ENCODE measurements at regions not wholly inside any gene's neighbourhood (a gene's known extent, or its start where the extent isn't known, plus 50 kb on each side); places are given as distances from the start of the nearest gene placed in this dataset.

DNA sequence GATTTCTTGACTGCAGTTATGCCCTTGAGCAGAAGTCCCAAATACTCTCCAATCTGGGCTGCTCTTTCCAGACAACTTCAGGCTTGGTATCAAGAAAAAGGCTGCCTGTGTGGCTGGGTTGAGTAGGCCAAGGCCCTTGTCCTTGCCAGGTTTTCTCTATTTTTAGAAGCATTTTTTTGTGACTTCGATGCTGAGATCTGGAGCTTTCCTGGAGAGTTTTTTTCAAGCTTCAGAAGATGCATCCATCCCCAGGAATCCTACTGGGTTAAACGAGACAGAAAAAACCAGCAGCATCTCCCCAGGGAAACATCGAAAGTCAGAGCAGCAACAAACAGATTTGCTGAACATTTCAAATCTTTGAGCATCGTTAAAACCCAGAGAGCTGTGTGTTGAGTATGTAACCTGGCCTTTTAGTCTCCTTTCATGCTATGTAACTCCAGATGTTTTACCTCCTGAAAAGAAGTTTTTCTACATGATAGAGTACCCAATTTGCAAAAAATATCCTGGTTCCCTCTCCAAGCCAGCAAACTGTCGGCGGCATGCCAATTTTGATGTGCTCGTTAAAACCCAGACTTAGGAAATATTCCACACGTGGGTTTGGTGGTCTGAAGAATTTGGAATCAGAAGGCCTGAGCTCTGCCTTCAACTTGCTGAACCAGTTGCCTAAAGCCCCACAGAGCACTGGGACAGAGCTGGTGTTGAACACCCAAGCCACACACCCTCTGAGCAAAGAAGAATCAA, 98.1 kb upstream of the ALDH1B1 start:
- TF ChIP-seq POLR2A (IDR thresholded peaks at IDR 0.05; ENCODE audit: low read depth, low read length) (no peak), POLR2AphosphoS5 (IDR thresholded peaks at IDR 0.05; ENCODE audit: low read depth, low read length) (no peak), TAF1 (IDR thresholded peaks at IDR 0.05; ENCODE audit: borderline replicate concordance, low read depth, low read length) (no peak)
- FAIRE-seq (no peak), DNase-seq (ENCODE audit: insufficient read length) (no peak)

DNA sequence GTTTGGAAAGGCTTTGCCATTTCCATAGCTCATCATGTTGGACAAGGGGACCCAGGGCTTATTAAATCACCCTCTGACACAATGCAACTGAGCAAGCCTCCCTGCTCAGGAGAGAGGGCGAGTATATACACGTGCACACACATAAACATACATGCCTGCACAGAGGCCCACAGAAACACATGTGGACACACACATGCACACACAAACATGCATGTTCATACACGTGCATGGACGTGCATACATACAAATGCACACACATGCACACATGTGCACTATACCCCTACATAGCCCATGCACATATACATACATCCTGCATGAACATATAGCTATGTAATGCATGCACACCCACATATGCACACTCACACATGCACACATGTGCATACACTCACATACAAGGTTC, 99.5 kb upstream of the ALDH1B1 start:
- DNase-seq (ENCODE audit: insufficient read length) (no peak), FAIRE-seq (no peak)

DNA sequence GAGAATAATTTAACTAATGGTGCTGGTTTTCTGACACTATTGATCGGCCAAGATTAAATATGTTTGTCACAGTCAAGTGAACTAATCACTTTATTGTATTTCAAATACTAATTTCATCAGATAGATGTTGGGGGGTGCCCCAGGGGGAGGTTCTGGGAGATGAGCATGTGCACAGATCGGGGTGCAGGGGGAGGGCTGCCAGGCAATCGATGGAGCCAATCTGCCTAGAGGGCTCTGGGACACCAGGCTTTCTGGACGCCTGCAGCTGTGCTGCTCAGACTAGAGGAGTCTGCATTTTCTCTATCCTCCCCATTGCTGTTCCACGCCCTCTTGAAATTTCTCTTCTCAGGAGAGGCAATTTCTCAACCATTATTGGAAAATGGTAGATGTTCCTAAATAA, 100.0 kb upstream of the ALDH1B1 start:
- no peak for TF ChIP-seq POLR2A (IDR thresholded peaks at IDR 0.05; ENCODE audit: low read depth, low read length)
- FAIRE-seq (no peak), DNase-seq (ENCODE audit: insufficient read length) (no peak)

More for the DNA sequence above, 99.5 kb upstream of the ALDH1B1 start:
- TF ChIP-seq POLR2AphosphoS5 (IDR thresholded peaks at IDR 0.05; ENCODE audit: low read depth, low read length): no peak
- no peak for TF ChIP-seq TAF1 (IDR thresholded peaks at IDR 0.05; ENCODE audit: borderline replicate concordance, low read depth, low read length)
- TF ChIP-seq POLR2A (IDR thresholded peaks at IDR 0.05; ENCODE audit: low read depth, low read length): no peak

DNA sequence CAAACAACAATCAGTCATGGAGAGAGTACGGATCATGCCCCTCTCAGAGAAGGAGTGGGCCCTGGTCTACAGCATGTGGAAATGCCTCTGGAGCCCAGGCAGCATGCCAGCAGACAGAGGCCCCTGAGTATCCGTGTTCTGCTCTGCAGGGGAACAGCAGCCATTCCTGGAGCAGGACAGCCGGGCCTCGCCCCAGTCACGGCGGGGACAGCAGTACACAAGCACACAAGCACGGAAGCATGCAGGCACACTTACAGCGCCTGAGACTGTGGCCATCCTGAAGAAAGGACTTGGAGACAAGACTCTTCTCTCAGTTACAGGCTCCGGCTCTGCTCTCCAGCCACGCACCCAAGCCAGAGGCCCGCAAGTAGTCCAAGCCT, 102.6 kb upstream of the ALDH1B1 start:
- no peak for TF ChIP-seq POLR2AphosphoS5 (IDR thresholded peaks at IDR 0.05; ENCODE audit: low read depth, low read length)
- no peak for TF ChIP-seq TAF1 (IDR thresholded peaks at IDR 0.05; ENCODE audit: borderline replicate concordance, low read depth, low read length)
- TF ChIP-seq POLR2A (IDR thresholded peaks at IDR 0.05; ENCODE audit: low read depth, low read length): no peak
- DNase-seq (ENCODE audit: insufficient read length): no peak
- FAIRE-seq: no peak

DNA sequence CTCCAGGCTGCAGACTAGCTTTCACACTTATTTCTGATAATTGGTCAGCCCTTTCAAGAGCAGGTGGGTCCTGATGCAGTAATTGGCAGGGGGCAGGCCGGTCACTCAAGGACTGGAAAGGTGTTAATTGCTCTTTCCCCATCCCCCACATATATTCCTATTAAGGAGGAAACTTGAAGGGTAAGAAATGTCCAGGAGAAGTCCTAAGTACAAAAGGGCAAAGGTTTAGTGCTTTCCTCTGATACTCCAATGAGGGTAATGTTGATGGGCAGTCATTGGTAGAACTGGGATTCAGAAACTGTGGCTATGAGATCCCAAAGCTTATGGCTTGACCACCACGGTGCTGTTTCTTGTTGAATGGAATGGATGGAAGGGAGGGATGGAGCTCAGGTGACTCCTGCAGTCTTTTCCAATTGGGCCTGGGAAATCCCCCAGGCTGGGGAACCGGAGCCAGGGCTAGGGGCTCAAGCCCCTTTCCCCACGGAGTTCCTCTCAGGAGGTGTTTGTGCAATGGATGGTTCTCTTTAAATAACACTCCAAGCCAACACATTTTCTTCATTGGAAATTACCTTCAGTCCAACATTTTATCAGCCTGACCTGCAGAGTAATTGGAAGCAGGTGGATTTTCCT, 103.2 kb upstream of the ALDH1B1 start:
- FAIRE-seq (no peak), DNase-seq (ENCODE audit: insufficient read length) (no peak)
- no peak for TF ChIP-seq POLR2AphosphoS5 (IDR thresholded peaks at IDR 0.05; ENCODE audit: low read depth, low read length)
- TF ChIP-seq TAF1 (IDR thresholded peaks at IDR 0.05; ENCODE audit: borderline replicate concordance, low read depth, low read length): no peak
- no peak for TF ChIP-seq POLR2A (IDR thresholded peaks at IDR 0.05; ENCODE audit: low read depth, low read length)

- TF ChIP-seq POLR2AphosphoS5 (IDR thresholded peaks at IDR 0.05; ENCODE audit: low read depth, low read length) (no peak), TAF1 (IDR thresholded peaks at IDR 0.05; ENCODE audit: borderline replicate concordance, low read depth, low read length) (no peak), POLR2A (IDR thresholded peaks at IDR 0.05; ENCODE audit: low read depth, low read length) (no peak)
- FAIRE-seq (no peak), DNase-seq (ENCODE audit: insufficient read length) (no peak)
Measured at GRCh38 chr9:38288502-38288901, 104.0 kb upstream of the ALDH1B1 start.

DNA sequence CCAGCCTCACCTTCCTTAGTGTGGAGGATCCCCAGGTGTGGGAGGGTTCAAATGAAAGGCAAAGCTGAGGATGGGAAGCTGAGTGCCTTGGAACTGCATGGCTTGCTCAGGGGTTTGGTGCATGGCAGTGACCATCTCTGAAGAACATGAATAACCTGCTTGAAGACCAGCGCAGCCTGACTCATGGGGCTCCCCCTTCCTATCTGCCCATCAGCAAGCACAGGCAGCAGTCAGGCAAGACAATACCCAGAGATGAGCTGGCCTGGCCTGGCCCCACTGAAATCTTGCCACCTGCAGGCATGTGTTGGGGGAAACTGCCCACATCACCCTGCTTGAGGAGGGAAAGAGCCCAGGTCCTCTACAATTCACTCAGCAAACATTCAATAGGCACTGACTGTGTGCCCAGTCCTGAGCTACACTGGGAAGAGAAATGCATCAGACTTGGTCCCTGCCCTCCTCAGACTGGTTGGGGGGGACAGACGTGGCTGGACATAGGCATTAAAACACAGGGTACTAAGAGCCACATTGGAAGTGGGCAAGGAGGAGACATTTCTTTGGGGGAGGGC, 105.0 kb upstream of the ALDH1B1 start:
- DNase-seq (ENCODE audit: insufficient read length): no peak
- no peak for TF ChIP-seq POLR2AphosphoS5 (IDR thresholded peaks at IDR 0.05; ENCODE audit: low read depth, low read length)
- TF ChIP-seq TAF1 (IDR thresholded peaks at IDR 0.05; ENCODE audit: borderline replicate concordance, low read depth, low read length): no peak
- TF ChIP-seq POLR2A (IDR thresholded peaks at IDR 0.05; ENCODE audit: low read depth, low read length): no peak
- peak; percentile 57 for FAIRE-seq

DNA sequence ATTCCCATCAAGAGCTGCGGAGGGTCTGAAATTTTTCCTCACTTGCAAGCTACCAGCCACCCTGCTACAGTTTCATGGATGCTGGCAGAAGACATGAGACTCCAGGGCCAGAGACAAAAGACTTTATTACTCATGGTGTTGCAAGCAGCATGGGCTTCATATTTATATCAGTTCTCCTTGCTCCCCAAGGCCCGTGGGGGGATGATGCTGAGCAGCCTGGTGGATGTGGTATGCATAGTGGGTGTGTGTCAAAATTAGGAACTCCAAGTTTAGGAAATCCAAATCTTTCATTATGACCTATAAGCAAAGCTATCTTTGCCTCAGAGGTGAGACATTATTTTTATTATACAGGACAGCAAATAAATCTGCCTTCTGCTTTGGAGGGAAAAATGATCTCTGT, 105.7 kb upstream of the ALDH1B1 start:
- DNase-seq (ENCODE audit: insufficient read length) (no peak), FAIRE-seq (no peak)
- TF ChIP-seq TAF1 (IDR thresholded peaks at IDR 0.05; ENCODE audit: borderline replicate concordance, low read depth, low read length) (no peak), POLR2A (IDR thresholded peaks at IDR 0.05; ENCODE audit: low read depth, low read length) (no peak), POLR2AphosphoS5 (IDR thresholded peaks at IDR 0.05; ENCODE audit: low read depth, low read length) (no peak)

GRCh38 chr9:38286357-38286756, 106.1 kb upstream of the ALDH1B1 start:
- TF ChIP-seq TAF1 (IDR thresholded peaks at IDR 0.05; ENCODE audit: borderline replicate concordance, low read depth, low read length): no peak
- no peak for TF ChIP-seq POLR2AphosphoS5 (IDR thresholded peaks at IDR 0.05; ENCODE audit: low read depth, low read length)
- TF ChIP-seq POLR2A (IDR thresholded peaks at IDR 0.05; ENCODE audit: low read depth, low read length): no peak
- FAIRE-seq (no peak), DNase-seq (ENCODE audit: insufficient read length) (no peak)

DNA sequence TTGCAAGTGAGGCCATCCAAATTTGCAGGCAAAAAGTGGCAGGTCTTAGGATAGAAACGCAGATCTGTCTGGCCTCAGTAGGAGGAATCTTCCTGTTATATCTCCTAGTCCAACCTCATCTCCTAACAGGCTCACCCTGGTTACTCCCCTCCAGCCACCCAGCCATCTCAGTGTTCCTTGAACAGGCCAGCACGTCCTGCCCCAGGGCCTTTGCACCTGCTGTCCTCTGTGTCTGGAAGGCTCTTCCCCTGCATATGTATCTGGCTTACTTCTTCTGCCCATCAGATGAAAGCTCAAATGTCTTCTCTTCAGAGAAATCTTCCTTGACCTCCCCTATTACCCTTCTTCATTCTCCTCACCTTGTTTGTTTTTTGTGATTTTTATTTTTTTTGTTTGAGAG, 107.3 kb upstream of the ALDH1B1 start:
- no peak for FAIRE-seq
- DNase-seq (ENCODE audit: insufficient read length): no peak
- TF ChIP-seq POLR2A (IDR thresholded peaks at IDR 0.05; ENCODE audit: low read depth, low read length): no peak
- TF ChIP-seq TAF1 (IDR thresholded peaks at IDR 0.05; ENCODE audit: borderline replicate concordance, low read depth, low read length): no peak
- TF ChIP-seq POLR2AphosphoS5 (IDR thresholded peaks at IDR 0.05; ENCODE audit: low read depth, low read length): no peak

DNA sequence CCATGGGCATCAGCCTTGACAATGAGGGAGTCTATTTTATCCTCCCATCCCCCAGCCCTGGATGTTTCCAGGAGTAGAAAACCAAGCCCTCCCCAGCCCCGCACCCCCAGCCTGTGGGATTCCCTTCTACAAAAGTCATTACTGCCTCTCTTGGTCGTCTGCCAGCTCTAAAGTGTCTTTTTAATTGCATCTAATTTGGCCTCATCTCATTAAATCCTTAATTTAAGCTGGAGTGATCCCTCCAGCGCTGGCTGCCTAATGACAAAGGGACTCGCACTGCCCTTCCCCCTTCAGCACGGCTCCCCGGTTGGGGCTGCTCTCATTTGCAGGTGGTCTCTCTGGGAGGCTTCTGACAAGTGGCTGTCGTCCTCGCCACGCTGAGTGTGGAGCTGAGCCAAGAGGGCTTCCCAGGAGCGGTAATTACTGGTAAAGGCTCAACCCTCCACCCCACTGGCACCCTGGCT, 107.9 kb upstream of the ALDH1B1 start:
- TF ChIP-seq TAF1 (IDR thresholded peaks at IDR 0.05; ENCODE audit: borderline replicate concordance, low read depth, low read length) (no peak), POLR2A (IDR thresholded peaks at IDR 0.05; ENCODE audit: low read depth, low read length) (no peak), POLR2AphosphoS5 (IDR thresholded peaks at IDR 0.05; ENCODE audit: low read depth, low read length) (no peak)
- DNase-seq (ENCODE audit: insufficient read length): no peak
- FAIRE-seq: no peak

DNA sequence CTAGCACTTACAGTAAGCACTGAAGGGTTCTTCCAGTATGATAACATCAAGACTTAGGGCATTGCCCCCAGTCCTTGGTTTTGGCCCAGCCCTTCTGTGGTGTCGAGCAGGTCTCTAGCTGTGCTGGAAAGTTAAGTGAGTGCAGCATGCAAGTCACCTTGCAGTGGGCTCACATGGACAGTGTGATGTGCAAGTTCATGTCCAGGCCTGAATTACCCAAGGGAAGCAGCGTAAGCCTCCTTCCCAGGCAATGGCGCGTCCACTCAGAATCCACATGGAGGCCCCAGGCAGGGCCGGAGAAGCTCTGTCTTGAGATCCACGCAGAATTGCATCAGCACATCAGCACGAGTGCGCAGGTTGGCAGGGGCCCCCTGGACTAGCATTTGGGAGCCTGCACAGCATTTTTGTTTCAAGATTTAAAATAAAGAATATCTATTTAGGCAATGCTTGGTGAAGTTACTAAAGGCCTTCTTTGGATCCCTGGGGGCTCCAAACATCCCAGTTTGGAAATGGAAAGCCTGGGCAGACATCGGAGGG, 108.4 kb upstream of the ALDH1B1 start:
- no peak for TF ChIP-seq POLR2AphosphoS5 (IDR thresholded peaks at IDR 0.05; ENCODE audit: low read depth, low read length)
- TF ChIP-seq TAF1 (IDR thresholded peaks at IDR 0.05; ENCODE audit: borderline replicate concordance, low read depth, low read length): no peak
- TF ChIP-seq POLR2A (IDR thresholded peaks at IDR 0.05; ENCODE audit: low read depth, low read length): no peak
- DNase-seq (ENCODE audit: insufficient read length): no peak
- FAIRE-seq: no peak
